Stimulated activated naive CD8-positive, alpha-beta T cell treated with anti-CD3 and anti-CD28 coated beads, Interleukin-15, Interleukin-2, amounts not matched to agents 100 U/mL and 50 U/mL, for 24 hours (primary cell): ENCODE measurements at regions not wholly inside any gene's neighbourhood (a gene's known extent, or its start where the extent isn't known, plus 50 kb on each side); places are given as distances from the start of the nearest gene placed in this dataset.
A peak's percentile ranks its signal among the peaks of the same experiment; 100 is the strongest.

ENCODE experiments used
- ATAC-seq: fragments of 150-1000 bp; cut with Tn5 transposase; one replicate; pipeline ENCODE4 v1.10.0; 2021
- DNase-seq: peaks from one replicate; pipeline ENCODE4 v3.0.0; 2021

DNA sequence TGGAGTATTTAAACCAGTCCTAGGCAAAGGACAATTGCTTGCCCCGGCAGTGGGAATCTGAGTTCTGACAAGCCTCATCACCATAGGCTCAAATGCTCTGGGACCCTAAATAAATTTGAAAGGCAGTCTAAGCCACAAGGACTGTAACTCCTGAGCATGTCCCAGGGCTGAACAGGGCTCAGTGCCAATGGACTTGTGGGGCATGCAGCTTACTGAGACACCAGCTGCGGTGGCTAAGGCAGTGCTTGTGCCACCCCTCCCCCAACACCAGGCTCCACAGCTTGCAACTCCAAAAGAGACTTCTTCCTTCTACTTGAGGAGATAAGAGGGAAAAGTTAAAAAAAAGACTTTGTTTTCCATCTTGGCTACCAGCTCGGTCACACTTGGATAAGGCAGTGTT is 289.7 kb upstream of the DCBLD2 start:
- no peak for ATAC-seq
- no peak for DNase-seq

DNA sequence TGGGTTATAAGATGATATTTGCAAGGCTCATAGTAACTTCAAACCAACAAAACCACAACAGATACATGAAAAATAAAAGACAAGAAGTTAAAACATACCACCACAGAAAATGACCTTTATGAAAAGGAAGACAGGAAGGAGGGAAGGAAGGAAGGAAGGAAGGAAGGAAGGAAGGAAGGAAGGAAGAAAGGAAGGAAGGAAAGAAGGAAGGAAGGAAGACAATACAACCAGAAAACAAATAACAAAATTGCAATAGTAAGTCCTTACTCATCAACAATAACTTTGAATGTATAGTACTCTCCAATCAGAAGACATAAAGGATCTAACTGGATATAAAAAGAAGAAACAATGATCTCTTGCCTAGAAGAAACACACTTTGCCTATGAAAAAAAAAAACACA is 287.4 kb upstream of the DCBLD2 start:
- DNase-seq (no peak), ATAC-seq (no peak)

DNA sequence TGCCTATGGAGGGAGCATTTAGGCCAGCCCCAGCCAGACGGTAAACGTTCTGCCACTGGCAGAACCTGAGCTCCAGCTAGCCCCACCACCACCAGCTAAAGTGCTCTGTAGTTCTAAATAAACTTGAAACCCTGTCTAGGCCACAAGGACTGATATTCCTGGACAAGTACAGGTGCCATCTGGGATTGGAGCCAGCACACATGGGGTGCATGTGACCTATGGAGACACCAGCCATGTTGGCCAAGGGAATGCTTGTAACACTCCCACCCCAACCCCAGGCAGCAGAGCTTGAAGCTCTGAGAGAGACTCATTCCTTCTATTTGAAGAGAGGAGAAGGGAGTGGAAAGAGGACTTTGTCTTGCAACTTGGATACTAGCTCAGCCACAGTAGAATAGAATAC is 284.5 kb upstream of the DCBLD2 start:
- DNase-seq (no peak), ATAC-seq (no peak)

DNA sequence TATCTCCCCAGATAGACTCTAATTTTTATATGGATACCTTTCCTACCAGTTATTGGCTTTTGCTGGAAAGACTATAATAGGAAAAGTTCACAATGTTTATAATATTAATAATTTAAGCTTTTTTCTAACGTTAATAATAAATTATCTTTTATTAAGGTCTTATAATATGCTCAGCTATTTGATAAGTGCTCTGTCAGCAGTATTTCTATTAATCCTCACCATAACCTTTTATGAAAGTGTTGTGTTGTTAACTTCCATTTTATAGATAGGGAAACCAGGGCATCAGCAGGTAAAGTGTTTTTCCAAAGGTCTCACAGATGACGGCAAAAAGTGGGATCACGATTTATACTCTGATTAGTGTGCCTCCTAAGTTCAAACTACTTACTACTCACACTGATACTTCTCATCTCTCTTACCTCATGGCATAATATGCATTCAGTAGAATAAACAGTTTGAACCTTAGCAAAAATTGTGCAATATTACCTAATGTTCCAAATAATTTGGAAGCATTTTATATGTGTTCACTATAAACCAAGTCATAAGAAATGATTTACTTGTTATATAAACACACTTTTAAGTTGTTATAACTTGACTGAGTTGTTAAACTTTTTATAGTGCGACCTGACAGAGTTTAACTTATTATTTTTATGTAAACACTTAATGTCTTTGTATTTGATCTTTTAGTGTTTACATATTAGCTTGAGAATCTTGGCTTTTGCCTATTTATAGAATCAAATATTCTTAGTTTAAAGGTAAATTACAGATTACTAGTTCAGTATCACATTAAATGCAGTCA is 274.9 kb upstream of the DCBLD2 start:
- no peak for DNase-seq
- ATAC-seq = no peak

DNA sequence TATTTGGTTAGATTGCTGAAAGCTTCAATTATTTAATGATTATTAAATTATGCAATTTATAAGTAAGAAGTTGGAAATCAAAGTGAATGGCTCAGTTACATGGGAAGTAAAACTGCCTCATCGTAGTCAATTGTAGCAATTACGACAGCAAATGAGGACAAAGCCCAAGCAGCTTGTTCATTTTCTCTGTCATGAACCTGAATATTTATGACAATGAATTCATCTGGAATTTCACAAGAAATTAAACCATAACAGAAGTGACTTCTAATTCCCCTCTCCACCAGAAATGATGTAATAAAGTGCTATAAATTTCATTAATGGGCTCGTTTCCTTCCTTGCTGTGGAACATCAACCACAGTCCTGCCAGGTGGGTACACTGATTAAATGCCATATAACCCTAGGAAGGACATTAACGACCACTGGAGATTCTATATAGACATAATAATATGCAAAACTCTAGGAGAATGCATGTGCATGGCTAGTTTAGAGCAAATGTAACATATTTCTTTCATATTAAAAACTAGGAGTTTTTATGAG is 273.8 kb upstream of the DCBLD2 start:
- ATAC-seq = no peak
- DNase-seq = no peak

DNA sequence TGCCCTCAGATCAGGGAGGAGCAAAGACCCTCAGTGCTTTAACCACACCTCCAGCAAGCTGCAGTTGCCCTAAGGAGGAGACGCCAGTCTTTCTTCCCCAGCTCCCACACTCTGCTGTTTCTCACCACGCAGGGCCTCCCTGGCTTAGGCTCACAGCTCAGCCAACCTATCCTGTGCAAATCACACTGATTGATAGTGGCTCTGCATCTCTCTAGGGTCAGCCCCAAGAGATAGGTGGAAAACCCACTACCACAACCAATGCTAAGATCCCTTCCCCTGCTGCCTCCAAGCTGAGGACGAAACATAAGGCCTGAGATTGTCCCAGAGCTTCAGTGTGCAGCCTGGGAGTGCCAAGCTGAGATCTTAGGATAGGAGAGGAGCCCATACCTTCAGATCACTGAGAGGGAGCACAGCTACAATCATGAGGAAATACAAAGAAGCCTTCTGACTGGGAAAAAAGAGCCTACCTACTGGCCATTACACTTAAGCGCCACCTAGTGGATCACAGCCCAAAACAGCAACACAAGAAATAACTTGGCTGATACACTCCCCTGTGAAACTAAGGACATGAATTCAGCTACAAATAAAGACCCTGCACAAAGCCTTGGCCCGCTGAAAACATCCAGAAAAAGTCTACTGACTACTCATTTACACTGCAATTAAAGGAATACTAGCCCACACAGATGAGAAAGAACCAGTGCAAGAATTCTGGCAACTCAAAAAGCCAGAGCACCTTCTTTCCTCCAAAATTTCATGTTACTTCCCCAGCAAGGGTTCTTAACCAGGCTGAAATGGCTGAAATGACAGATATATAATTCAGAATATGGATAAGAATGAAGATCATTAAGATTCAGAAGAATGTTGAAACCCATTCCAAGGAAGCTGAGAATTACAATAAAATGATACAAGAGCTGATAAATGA is 271.5 kb upstream of the DCBLD2 start:
- DNase-seq (peak; percentile 38), ATAC-seq (no peak)

DNA sequence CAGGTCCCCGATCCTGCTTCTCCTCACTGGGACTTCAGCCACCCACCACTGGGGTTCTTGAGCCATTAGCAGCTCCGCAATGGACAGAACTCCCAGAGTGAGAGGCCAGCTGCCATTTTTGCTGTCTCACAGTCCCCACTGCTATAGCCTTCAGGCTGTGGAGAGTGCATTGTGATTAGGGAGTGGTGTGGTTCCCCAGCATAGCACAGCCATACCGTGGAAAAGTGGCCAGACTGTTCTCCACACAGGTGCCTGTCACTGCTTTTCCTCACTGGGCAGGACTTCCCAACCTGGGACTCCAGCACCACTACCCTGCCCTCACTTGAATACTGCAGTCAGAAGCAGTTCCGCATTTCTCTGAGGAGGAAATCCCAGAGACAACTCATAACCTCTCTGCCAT is 270.3 kb upstream of the DCBLD2 start:
- ATAC-seq (no peak), DNase-seq (no peak)

DNA sequence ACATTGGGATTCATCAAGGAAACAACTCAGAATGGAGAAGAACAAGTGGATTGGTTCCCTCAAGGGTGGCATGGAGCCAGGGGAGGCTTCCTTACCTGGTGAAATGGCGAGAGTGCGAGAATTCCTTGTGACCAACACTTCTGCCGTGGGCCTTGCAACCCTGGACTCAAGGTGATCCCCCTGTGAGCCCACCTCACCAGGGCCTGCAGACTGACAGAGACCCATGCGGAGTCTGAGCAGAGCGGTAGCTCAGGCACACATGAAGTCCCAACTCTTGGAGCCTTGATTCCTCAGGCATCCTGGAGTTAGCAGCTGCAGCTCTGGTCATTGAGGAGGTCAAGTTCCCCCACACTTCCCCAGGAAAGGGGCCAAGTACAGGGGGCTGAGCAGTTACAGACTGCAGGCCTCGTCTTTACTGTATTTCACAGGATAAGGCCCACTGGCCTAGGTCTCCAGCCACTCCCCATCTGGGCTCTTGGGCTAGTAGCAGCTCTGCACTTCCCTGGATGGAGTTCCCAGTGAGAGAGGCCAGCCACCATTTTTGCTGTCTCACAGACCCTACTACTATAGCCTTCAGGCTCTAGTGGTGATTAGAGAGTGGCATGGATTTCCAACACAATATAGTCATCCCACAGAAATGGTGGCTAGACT is 269.5 kb upstream of the DCBLD2 start:
- ATAC-seq (no peak), DNase-seq (no peak)

DNA sequence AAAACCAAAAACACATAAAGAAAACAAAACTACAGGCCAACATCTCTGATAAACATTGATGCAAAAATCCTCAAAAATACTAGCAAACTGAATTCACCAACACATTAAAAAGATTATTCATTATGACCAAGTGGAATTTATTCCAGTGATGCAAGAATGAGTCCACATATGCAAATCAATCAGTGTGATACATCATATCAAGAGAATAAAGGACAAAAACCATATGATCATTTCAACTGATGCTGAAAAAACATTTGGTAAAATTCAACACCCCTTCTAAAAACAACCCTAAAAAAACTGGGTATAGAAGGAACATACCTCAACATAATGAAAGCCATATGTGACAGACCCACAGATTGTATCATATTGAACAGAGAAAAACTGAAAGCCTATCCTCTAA is 265.6 kb upstream of the DCBLD2 start:
- ATAC-seq = no peak
- DNase-seq = no peak

DNA sequence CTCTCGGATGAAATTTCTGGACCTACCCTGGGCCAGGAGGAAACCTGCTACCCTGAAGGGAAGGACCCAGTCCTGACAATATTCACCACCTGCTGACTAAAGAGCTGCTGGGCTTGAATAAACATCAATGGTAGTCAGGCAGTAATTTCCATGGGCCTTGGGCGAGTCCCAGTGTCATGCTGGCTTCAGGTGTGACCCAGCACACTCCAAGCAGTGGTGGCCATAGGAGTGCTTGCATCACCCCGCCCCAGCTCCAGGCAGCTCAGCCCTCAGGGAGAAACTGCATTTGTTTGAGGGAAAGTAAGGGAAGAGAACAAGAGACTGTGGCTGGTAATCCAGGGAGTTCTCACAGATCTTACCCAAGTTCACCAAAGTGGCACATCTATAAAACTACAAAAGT is 261.8 kb upstream of the DCBLD2 start:
- no peak for DNase-seq
- ATAC-seq = no peak

DNA sequence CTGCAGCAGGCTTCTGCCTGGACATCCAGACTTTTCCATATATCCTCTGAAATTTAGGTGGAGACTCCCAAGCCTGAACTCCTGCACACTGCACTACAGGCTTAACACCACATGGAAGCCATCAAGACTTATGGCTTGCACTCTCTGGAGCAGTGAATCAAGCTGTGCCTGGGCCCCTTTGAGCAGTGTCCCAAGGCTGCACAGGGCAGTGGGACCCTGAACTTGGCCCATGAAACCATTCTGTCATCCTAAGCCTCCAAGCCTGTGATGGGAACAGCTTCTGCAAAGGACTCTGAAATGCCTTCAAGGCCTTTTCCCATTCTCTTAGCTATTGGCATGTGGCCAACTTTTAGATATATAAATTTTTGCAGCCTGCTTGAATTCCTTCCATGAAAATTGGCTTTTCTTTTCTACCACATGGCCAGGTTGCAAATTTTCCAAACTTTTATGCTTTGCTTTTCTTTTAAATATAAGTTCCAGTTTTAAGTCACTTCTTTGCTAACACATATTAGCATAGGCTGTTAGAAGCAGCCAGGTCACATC is 257.8 kb upstream of the DCBLD2 start:
- DNase-seq (no peak), ATAC-seq (no peak)

DNA sequence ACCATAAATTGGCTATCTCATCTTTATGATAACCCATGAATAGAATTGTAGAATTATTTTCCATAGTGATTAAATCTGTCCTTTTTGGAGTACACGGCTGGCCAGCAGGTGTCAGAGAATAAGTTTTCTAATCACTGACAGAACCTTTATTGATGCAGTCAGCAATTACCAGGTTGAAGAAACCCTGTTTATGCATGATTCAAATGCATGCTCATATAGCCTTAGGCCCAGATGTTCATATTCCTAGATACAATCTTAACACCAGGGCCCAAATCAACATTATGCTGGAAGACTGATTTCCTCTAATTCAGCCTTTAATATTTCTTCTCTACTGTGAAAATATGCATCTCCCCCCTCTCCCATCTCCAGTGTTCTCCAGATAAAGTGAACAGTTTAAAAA is 243.5 kb upstream of the DCBLD2 start:
- no peak for ATAC-seq
- no peak for DNase-seq

DNA sequence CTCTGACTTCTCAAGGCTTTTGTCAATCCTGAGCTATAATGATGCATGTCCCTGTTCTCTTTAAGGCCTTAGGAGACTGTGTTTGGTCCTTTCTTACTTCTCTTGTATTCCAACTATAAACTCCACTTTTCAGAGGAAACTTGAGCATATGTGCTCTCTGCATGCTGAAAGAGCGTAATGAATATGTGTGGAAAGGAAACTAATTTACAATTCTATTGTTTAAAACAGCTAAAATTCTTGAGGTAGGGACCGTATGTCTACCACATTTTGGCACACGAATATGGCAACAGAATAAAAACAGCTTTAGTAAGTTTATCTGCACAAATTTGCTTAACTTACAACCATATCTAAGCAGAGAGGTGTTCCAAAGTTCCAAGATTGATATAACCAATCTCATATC is 242.0 kb upstream of the DCBLD2 start:
- ATAC-seq = no peak
- DNase-seq = no peak

DNA sequence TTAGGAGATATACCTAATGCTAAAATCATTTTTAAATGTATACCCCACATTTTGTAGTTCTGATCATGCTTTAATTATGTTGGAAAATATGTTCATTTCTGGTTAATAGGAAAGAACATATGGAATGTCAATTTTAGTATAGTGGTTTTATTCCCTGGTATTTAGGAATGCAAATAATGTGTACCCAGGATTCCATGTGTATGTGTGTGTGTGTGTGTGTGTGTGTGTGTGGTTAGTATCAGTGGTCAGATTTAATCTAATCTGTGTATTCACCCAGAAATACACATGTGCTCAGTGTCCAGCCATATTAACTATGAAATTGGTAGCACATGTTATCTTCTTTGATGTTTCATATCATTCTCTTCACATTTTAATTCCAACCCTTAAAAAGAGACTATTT is 233.5 kb upstream of the DCBLD2 start:
- ATAC-seq (no peak), DNase-seq (no peak)

DNA sequence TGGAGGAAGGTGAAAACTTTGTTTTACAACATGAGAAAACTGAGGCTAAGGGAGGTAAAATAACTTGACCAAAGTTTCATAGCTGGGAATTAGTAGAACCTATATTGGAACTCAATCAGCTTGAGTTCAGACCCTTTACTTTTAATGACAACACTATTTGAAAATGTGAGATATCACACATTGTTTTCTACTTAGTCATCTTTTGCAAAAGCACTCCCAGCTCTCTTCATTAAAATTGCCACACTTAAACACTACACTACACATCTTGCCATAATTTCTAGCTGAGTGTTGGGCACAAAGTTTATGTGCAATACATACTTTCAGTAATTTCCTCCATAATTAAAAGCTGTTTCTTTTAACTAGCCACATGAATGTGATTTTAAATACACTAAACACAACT is 230.4 kb upstream of the DCBLD2 start:
- ATAC-seq = no peak
- no peak for DNase-seq

DNA sequence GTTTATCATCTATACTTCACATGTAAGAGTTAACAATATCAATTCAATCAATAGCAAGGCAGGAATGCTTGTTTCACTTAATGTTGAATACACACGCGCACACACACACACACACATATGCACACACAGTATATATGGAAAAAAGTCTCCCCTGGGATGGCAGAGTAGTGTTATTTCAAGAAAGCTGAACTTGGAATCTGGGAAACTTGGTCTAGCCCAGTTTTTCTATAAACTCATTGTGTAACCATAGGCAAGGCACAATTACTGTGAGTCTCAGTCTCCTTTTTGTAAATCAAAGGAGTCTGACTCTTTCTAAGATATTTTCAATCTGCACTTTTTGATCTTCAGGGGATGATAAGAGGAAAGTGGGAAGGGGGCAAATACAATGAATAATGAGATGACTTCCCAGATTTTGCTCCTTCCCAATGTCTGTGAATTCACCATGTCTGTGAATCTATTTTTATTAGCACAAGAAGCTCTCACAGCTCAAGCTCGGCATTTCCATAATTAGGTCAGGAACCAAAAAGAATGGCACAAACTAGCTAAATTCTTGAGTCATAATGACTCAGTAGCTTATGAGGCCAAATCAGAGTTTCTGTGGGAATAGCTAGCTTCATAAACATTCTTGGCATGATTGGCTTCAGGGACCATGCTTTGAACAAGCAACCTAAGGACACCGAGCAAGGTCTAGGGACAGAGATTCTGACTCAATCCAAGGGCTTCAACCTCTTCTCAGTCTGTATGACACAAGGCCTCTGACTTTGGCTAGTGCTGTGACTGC is 227.4 kb upstream of the DCBLD2 start:
- no peak for ATAC-seq
- no peak for DNase-seq

DNA sequence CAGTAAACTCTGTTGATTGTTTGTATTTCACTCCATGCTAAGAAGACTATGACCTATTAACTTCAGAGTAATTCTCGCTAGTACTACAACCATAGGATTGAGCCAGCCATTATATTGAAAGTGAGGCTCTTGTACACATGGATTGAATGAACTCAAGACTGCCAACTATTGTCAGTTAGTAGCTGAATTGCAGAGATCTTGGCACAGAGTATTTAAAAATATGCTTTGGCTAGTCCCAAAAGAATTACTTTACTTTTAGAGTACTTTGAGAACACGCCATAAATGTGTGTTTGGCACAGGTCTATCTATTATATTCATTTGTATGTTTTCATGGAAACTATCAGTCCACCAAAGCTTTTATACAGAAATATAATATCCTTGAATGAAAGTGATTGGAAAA is 226.7 kb upstream of the DCBLD2 start:
- DNase-seq = no peak
- no peak for ATAC-seq

DNA sequence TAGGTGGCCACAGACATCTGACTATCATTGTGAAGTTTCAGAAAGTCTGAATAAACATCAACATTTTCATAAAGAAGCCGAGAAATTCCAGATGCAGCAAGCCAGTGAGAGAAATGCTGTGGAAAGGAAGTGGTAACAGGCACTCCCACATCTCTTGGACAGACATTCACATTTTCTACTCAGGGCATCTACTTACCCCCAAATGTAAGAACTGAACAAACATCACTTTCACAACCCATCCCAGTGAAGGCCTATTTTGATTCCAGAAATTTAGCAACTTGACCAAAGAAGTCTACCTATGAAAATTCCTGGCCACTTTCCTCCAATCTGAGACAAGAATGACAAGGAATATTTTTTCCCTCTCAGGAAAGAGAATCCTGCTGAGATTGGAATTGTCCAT is 224.8 kb upstream of the DCBLD2 start:
- ATAC-seq (no peak), DNase-seq (no peak)

DNA sequence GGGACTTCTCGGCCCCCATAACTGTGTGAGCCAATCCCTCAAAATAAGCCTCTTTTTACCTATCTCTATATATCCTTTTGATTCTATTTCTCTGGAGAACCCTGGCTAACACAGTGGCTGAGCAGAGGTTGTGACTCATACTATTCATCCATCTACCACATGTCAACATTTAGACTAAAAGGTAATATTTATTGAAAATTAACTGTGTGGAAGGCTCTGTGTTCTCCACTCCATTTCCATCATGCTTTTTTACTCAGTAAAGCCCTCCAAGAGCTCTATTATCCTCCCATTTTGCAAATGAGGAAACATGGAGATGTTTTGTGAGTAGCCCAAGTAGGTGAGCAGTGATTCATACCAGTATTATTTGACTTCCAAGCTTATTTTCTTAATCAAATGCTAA is 217.9 kb upstream of the DCBLD2 start:
- ATAC-seq (no peak), DNase-seq (no peak)

DNA sequence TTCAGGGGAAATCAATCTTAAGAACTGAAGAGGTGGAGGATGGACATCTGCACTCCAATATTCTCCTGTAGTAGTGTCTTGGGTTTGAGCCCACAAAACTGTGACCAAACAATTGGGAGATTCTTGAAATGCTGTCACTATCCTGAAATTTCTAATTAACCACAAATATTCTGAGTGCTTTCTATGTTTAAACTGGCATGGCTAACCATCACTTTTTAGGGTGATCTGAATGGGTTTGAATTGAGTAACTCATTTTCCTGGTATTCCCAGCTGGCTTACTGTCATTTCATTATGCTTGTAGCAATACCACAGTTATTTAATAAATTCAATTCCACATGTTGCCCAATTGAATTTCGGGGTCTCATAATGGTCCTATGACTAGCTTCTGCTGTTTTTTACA is 216.9 kb upstream of the DCBLD2 start:
- ATAC-seq (no peak), DNase-seq (no peak)

DNA sequence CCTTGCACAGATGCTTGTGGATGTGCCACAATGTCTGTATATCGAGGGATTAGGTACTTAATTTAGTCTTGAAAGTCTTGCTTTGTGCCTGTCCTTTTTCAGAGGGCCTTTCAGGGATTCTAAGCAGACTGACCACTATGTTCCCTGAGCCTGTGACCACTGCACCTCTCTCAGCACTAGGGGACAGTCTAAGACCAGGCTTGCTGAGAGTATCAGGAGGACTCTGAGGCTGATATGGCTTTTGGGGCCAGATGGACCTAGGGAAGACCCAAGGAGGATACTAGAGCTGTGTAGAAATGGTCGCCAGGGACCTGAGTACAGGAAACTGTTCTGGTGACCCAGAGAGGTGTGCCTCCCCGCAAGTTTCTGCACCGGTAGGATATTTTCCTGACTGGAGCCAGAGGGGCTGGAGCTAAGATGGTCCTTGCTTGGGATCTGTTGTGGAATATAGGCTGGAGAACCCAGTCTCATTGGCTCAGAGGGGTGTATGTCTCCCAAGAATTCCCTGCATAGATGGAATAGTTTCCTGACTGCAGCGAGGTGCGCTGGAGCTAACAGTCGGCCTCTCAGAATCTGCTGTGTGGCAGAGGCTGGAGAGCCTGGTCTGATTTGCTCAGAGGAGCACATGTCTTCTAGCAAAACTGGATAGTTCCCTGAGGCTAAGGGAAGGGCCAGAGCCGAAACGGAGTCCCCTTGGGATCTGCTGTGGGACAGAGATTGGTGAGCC is 213.2 kb upstream of the DCBLD2 start:
- no peak for DNase-seq
- ATAC-seq = no peak
